ENCODE measurements at regions not wholly inside any gene's neighbourhood (a gene's known extent, or its start where the extent isn't known, plus 50 kb on each side); places are given as distances from the start of the nearest gene placed in this dataset.

GRCh38 chr4:32601848-32602247, 1881.7 kb downstream of the PCDH7 start:
- Histone ChIP-seq H3K4me3 (ENCODE audit: low read depth, low read length) (no peak overlapping the region), H3K4me1 (no peaks in the 10 kb centered on the region), H3K4me2 (ENCODE audit: low read length) (no peak overlapping the region), H3K9me3 (ENCODE audit: control insufficient read depth, low read length) (no peaks in the 10 kb centered on the region), H3K27me3 (ENCODE audit: control insufficient read depth, insufficient read depth, low read length) (no peaks in the 10 kb centered on the region), H3K27ac (no peak overlapping the region), H3K36me3 (ENCODE audit: control insufficient read depth, insufficient read depth, low read length) (no peaks in the 10 kb centered on the region), H3K79me2 (no peaks in the 10 kb centered on the region), H2AFZ (no peak overlapping the region), H3K9ac (no peak overlapping the region)
- no peak for TF ChIP-seq CTCF (IDR thresholded peaks at IDR 0.05)

DNA sequence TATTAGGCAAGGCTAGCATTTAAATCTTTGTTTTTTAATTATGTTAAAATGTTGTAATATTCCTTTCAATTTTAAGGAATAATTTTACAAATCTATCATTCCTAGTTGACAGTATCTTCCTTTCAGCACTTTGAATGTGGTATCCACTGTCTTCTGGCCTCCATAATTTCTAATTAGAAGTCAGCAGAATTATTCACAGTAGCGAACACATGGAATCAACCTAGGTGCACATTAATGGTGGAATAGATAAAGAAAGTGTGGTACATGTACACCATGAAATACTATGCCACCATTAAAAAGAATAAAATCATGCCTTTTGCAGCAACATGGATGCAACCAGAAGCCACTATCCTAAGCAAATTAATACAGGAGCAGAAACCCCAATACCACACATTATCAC, 1887.8 kb downstream of the PCDH7 start:
- no peak overlapping the region for H3K9ac ChIP-seq
- H3K27ac ChIP-seq = no peak overlapping the region
- no peaks in the 10 kb centered on the region for H3K79me2 ChIP-seq
- no peak overlapping the region for H3K4me2 ChIP-seq (ENCODE audit: low read length)
- H3K9me3 ChIP-seq (ENCODE audit: control insufficient read depth, low read length) = no peaks in the 10 kb centered on the region
- no peaks in the 10 kb centered on the region for H3K27me3 ChIP-seq (ENCODE audit: control insufficient read depth, insufficient read depth, low read length)
- no peak for TF ChIP-seq CTCF (IDR thresholded peaks at IDR 0.05)
- no peak overlapping the region for H2AFZ ChIP-seq
- H3K4me3 ChIP-seq (ENCODE audit: low read depth, low read length) = no peak overlapping the region
- no peaks in the 10 kb centered on the region for H3K36me3 ChIP-seq (ENCODE audit: control insufficient read depth, insufficient read depth, low read length)
- H3K4me1 ChIP-seq = no peaks in the 10 kb centered on the region

DNA sequence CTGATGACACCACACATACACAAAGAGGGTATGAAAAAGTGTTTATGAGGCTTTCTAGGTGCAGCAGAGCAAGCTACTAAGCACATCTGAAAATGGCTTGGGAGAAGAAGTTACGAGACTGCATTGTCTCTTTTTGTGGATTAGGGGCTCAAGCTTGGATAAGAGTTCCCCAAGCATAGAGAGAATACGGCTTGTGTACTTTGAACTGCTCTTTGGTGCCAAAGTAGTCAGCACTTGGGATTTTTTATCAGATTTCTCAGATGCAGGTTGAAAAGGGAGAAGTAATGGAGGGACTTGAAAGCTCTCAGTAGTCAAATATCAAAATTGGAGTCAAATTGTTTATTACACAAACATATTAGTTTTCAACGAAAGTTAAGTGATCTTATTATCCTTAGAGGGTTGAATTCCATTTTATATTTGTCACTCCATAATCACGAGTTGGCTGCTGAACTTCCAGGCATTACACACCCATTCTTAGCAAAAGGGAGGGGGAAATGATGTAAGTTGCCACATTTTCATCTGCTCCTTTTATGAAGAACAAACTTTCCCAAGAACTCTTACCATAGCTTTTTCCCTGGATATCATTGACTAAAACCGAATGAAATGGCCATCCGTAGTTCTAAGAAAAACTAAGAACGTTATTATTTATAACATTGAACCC, 1904.9 kb downstream of the PCDH7 start:
- Histone ChIP-seq H3K9me3 (ENCODE audit: control insufficient read depth, low read length) (no peaks in the 10 kb centered on the region), H2AFZ (no peak overlapping the region), H3K27me3 (ENCODE audit: control insufficient read depth, insufficient read depth, low read length) (no peaks in the 10 kb centered on the region), H3K4me2 (ENCODE audit: low read length) (no peak overlapping the region), H3K27ac (no peak overlapping the region), H3K9ac (no peak overlapping the region), H3K4me3 (ENCODE audit: low read depth, low read length) (no peak overlapping the region), H3K79me2 (no peaks in the 10 kb centered on the region), H3K36me3 (ENCODE audit: control insufficient read depth, insufficient read depth, low read length) (no peaks in the 10 kb centered on the region), H3K4me1 (no peaks in the 10 kb centered on the region)
- no peak for TF ChIP-seq CTCF (IDR thresholded peaks at IDR 0.05)

GRCh38 chr4:32625687-32626337, 1905.6 kb downstream of the PCDH7 start:
- Histone ChIP-seq H3K9ac (no peak overlapping the region), H3K27me3 (ENCODE audit: control insufficient read depth, insufficient read depth, low read length) (no peaks in the 10 kb centered on the region), H3K27ac (no peak overlapping the region), H3K4me3 (ENCODE audit: low read depth, low read length) (no peak overlapping the region), H3K4me1 (no peaks in the 10 kb centered on the region), H3K36me3 (ENCODE audit: control insufficient read depth, insufficient read depth, low read length) (no peaks in the 10 kb centered on the region), H3K4me2 (ENCODE audit: low read length) (no peak overlapping the region), H3K79me2 (no peaks in the 10 kb centered on the region), H3K9me3 (ENCODE audit: control insufficient read depth, low read length) (no peaks in the 10 kb centered on the region), H2AFZ (no peak overlapping the region)
- no peak for TF ChIP-seq CTCF (IDR thresholded peaks at IDR 0.05)

- Histone ChIP-seq H3K9ac (no peak overlapping the region), H3K4me3 (ENCODE audit: low read depth, low read length) (no peak overlapping the region), H3K27ac (no peak overlapping the region), H3K79me2 (no peaks in the 10 kb centered on the region), H3K9me3 (ENCODE audit: control insufficient read depth, low read length) (no peaks in the 10 kb centered on the region), H2AFZ (no peak overlapping the region), H3K27me3 (ENCODE audit: control insufficient read depth, insufficient read depth, low read length) (no peaks in the 10 kb centered on the region), H3K4me1 (no peaks in the 10 kb centered on the region), H3K4me2 (ENCODE audit: low read length) (no peak overlapping the region), H3K36me3 (ENCODE audit: control insufficient read depth, insufficient read depth, low read length) (no peaks in the 10 kb centered on the region)
- no peak for TF ChIP-seq CTCF (IDR thresholded peaks at IDR 0.05)
These were observed 1911.7 kb downstream of the PCDH7 start for GRCh38 chr4:32631831-32632230.
